H1 (cell line): ENCODE measurements at regions not wholly inside any gene's neighbourhood (a gene's known extent, or its start where the extent isn't known, plus 50 kb on each side); places are given as distances from the start of the nearest gene placed in this dataset.

ENCODE experiments used
- CTCF ChIA-PET: fragments of 300-600 bp; sonication (Branson Sonifier 250); formaldehyde crosslinking; loops from one replicate; lab custom pipeline; 2021; ENCODE audit not compliant: partially characterized antibody; lab: Charles Lee
- POLR2A ChIA-PET: fragments of 300-600 bp; sonication (Branson Sonifier 250); formaldehyde crosslinking; loops from one replicate; lab custom pipeline; 2021; ENCODE audit warnings: inconsistent platforms; ENCODE audit not compliant: partially characterized antibody; lab: Charles Lee
- DNase-seq, 2 experiments: peaks; one replicate each; pipeline versions ENCODE4 v3.0.0 to v3.0.0-alpha.2; 2010 to 2022; ENCODE audit warnings: low spot score in 2 of 2, low read depth in 1 of 2, mixed read lengths in 1 of 2
- FAIRE-seq: peaks from 2 replicates; lab custom pipeline; 2011; peaks lifted over from hg19 to GRCh38; lab: Jason Lieb, UNC
- H2AFZ ChIP-seq: 2 replicates; pipeline ENCODE4 v1.8.1; 2012; ENCODE audit warnings: low read length, inconsistent platforms
- H2AK5ac ChIP-seq: 2 replicates; pipeline ENCODE4 v1.6.1; 2013; ENCODE audit warnings: low read depth, low read length
- H2BK120ac ChIP-seq: replicated peaks from 2 replicates; pipeline ENCODE3; 2013; ENCODE audit warnings: low read depth, low read length, inconsistent platforms
- H2BK12ac ChIP-seq: 2 replicates; pipeline ENCODE4 v1.6.1; 2013; ENCODE audit warnings: low read depth, low read length
- H2BK15ac ChIP-seq: 2 replicates; pipeline ENCODE4 v1.6.1; 2013; ENCODE audit warnings: low read length
- H2BK20ac ChIP-seq: 2 replicates; pipeline ENCODE4 v1.6.1; 2013; ENCODE audit warnings: low read length
- H2BK5ac ChIP-seq: 2 replicates; pipeline ENCODE4 v1.6.1; 2013; ENCODE audit warnings: low read depth, low read length
- H3K14ac ChIP-seq: 2 replicates; pipeline ENCODE4 v1.6.1; 2013; ENCODE audit warnings: inconsistent platforms; ENCODE audit not compliant: insufficient read length
- H3K18ac ChIP-seq: 2 replicates; pipeline ENCODE4 v1.6.1; 2013; ENCODE audit warnings: low read length; ENCODE audit errors: extremely low read depth
- H3K23ac ChIP-seq: 2 replicates; pipeline ENCODE4 v1.6.1; 2013; ENCODE audit warnings: inconsistent platforms; ENCODE audit not compliant: insufficient read length
- H3K23me2 ChIP-seq: 2 replicates; pipeline ENCODE4 v1.6.1; 2013; ENCODE audit warnings: low read depth, low read length
- H3K27ac ChIP-seq: 2 replicates; pipeline ENCODE4 v1.6.1; 2011; ENCODE audit warnings: low read depth, low read length, inconsistent platforms
- H3K27me3 ChIP-seq, 4 experiments: replicated peaks in 1 of 4; 1 replicate in 1 of 4; 2 replicates in 3 of 4; pipeline versions ENCODE4 v1.6.1 to v1.8.1; 2011 to 2013; ENCODE audit warnings: low read length in 3 of 4, mild to moderate bottlenecking in 3 of 4, inconsistent platforms in 2 of 4, mixed read lengths in 2 of 4, moderate library complexity in 1 of 4; ENCODE audit not compliant: control insufficient read depth in 3 of 4, insufficient read depth in 3 of 4; ENCODE audit errors: extremely low read depth in 1 of 4
- H3K36me3 ChIP-seq, 4 experiments: 2 replicates each; pipeline versions ENCODE4 v1.6.1 to v1.8.1; 2011 to 2013; ENCODE audit warnings: mild to moderate bottlenecking in 4 of 4, low read length in 3 of 4, moderate library complexity in 2 of 4, control low read depth in 1 of 4, inconsistent platforms in 1 of 4; ENCODE audit not compliant: insufficient read depth in 4 of 4, control insufficient read depth in 2 of 4
- H3K4ac ChIP-seq: replicated peaks from 2 replicates; pipeline ENCODE3; 2013; ENCODE audit warnings: low read length, low read depth, mixed read lengths, inconsistent platforms; ENCODE audit not compliant: insufficient read length
- H3K4me1 ChIP-seq, 4 experiments: replicated peaks in 1 of 4; 1 replicate in 1 of 4; 2 replicates in 3 of 4; pipeline versions ENCODE4 v1.6.1 to v1.8.1; 2011 to 2013; ENCODE audit warnings: low read length in 3 of 4, inconsistent platforms in 2 of 4, mixed read lengths in 1 of 4; ENCODE audit not compliant: insufficient read depth in 4 of 4, control insufficient read depth in 3 of 4
- H3K4me2 ChIP-seq, 2 experiments: 2 replicates each; pipeline versions ENCODE4 v1.6.1 to v1.8.1; 2011 to 2013; ENCODE audit warnings: low read depth in 2 of 2, low read length in 2 of 2, control low read depth in 1 of 2, inconsistent platforms in 1 of 2, mild to moderate bottlenecking in 1 of 2; ENCODE audit not compliant: insufficient read depth in 1 of 2
- H3K4me3 ChIP-seq, 4 experiments: fragments of 200-600, 300-600 bp in 1 of 4; sonication (generic), shearing (Covaris generic), sonication (Bioruptor Twin) in 1 of 4; 2 replicates each; pipeline versions ENCODE4 v1.5.1 to v1.8.1; 2011 to 2016; ENCODE audit warnings: low read length in 4 of 4, low read depth in 3 of 4, control low read depth in 2 of 4, inconsistent platforms in 2 of 4, mild to moderate bottlenecking in 2 of 4, mixed read lengths in 1 of 4, moderate library complexity in 1 of 4; ENCODE audit not compliant: insufficient read depth in 2 of 4; ENCODE audit errors: extremely low read depth in 1 of 4
- H3K56ac ChIP-seq: replicated peaks from 2 replicates; pipeline ENCODE3; 2013; ENCODE audit warnings: low read depth, mild to moderate bottlenecking, mixed read lengths, low read length, inconsistent platforms; ENCODE audit not compliant: insufficient read length
- H3K79me1 ChIP-seq: 2 replicates; pipeline ENCODE4 v1.6.1; 2013; ENCODE audit warnings: low read depth, low read length, control low read depth
- H3K79me2 ChIP-seq, 2 experiments: 2 replicates each; pipeline versions ENCODE4 v1.6.1 to v1.8.1; 2012 to 2013; ENCODE audit warnings: low read length in 2 of 2, mild to moderate bottlenecking in 2 of 2, inconsistent platforms in 1 of 2; ENCODE audit not compliant: insufficient read depth in 2 of 2, control insufficient read depth in 1 of 2
- H3K9ac ChIP-seq, 4 experiments: replicated peaks in 1 of 4; 1 replicate in 1 of 4; 2 replicates in 3 of 4; pipeline versions ENCODE4 v1.6.1 to v1.8.1; 2011 to 2013; ENCODE audit warnings: low read depth in 3 of 4, low read length in 3 of 4, control low read depth in 2 of 4, mild to moderate bottlenecking in 2 of 4, moderate library complexity in 2 of 4, inconsistent platforms in 1 of 4; ENCODE audit errors: extremely low read depth in 1 of 4
- H3K9me3 ChIP-seq, 2 experiments: 2 replicates each; pipeline versions ENCODE4 v1.6.1 to v1.8.1; 2012 to 2013; ENCODE audit warnings: mild to moderate bottlenecking in 2 of 2, moderate library complexity in 2 of 2, control low read depth in 1 of 2, inconsistent platforms in 1 of 2, low read depth in 1 of 2, low read length in 1 of 2, mixed read lengths in 1 of 2; ENCODE audit not compliant: insufficient read depth in 2 of 2
- H4K20me1 ChIP-seq, 2 experiments: replicated peaks in 1 of 2; 2 replicates each; pipeline versions ENCODE3 to v1.8.1; 2011 to 2013; ENCODE audit warnings: inconsistent platforms in 2 of 2, low read length in 2 of 2, mild to moderate bottlenecking in 1 of 2; ENCODE audit not compliant: insufficient read depth in 2 of 2, control insufficient read depth in 1 of 2
- H4K5ac ChIP-seq: 2 replicates; pipeline ENCODE4 v1.6.1; 2013; ENCODE audit warnings: low read length, low read depth, mixed read lengths, inconsistent platforms; ENCODE audit not compliant: insufficient read length
- H4K8ac ChIP-seq: 2 replicates; pipeline ENCODE4 v1.8.0; 2013; ENCODE audit warnings: mild to moderate bottlenecking, moderate library complexity, low read length, inconsistent platforms; ENCODE audit not compliant: insufficient read depth; ENCODE audit errors: extremely low read depth
- H4K91ac ChIP-seq: replicated peaks from 2 replicates; pipeline ENCODE3; 2013; ENCODE audit warnings: low read length, mixed read lengths, inconsistent platforms; ENCODE audit not compliant: insufficient read length
- CHD1 ChIP-seq: IDR thresholded peaks from 2 replicates; pipeline ENCODE4 v1.6.1; 2012; ENCODE audit warnings: low read depth, low read length, improper control_type of control experiment
- EGR1 ChIP-seq: IDR thresholded peaks from 2 replicates; pipeline ENCODE4 v1.6.1; 2011; ENCODE audit warnings: low read depth, low read length, borderline replicate concordance
- FOSL1 ChIP-seq: IDR thresholded peaks from 2 replicates; pipeline ENCODE4 v1.6.1; 2011; ENCODE audit warnings: mild to moderate bottlenecking, low read depth, low read length, moderate library complexity; ENCODE audit not compliant: insufficient read depth
- HDAC6 ChIP-seq: IDR thresholded peaks from one replicate; pipeline ENCODE4 v1.7.1; 2012; ENCODE audit warnings: low read depth, mild to moderate bottlenecking, inconsistent platforms, low read length, moderate library complexity
- KDM4A ChIP-seq: IDR thresholded peaks from one replicate; pipeline ENCODE4 v1.7.1; 2012; ENCODE audit warnings: low read depth, mild to moderate bottlenecking, moderate library complexity, low read length, inconsistent platforms; ENCODE audit not compliant: severe bottlenecking
- MAFK ChIP-seq: IDR thresholded peaks from 2 replicates; pipeline ENCODE4 v1.6.1; 2012; ENCODE audit warnings: low read depth, mild to moderate bottlenecking, improper control_type of control experiment, low read length
- SAP30 ChIP-seq: fragments of 300-600 bp; sonication (generic); IDR thresholded peaks from 2 replicates; pipeline ENCODE4 v1.7.1; 2012; ENCODE audit warnings: low read length, moderate library complexity, mild to moderate bottlenecking, inconsistent platforms; ENCODE audit not compliant: insufficient read depth, insufficient replicate concordance
- SP1 ChIP-seq: IDR thresholded peaks from 2 replicates; pipeline ENCODE4 v1.6.1; 2011; ENCODE audit warnings: low read depth, low read length
- TAF7 ChIP-seq: optimal IDR thresholded peaks from 2 replicates; pipeline ENCODE3; 2011; ENCODE audit warnings: low read depth, mild to moderate bottlenecking, inconsistent platforms, low read length, moderate library complexity, borderline replicate concordance
- USF2 ChIP-seq: IDR thresholded peaks from 2 replicates; pipeline ENCODE4 v1.6.1; 2011; ENCODE audit warnings: low read length, improper control_type of control experiment
- ZNF274 ChIP-seq: IDR thresholded peaks from 2 replicates; pipeline ENCODE4 v1.7.0; 2012; ENCODE audit warnings: low read length, borderline replicate concordance; ENCODE audit errors: extremely low read depth
- WGBS, 2 experiments: shearing (Covaris generic) in 1 of 2; methylation state at CpG; one replicate each; pipeline versions ENCODE4 v1.1.6 to v1.1.7; 2013 to 2015; ENCODE audit warnings: low lambda C conversion rate in 2 of 2, mixed read lengths in 2 of 2, inconsistent platforms in 1 of 2, low coverage in 1 of 2, missing lambda C conversion rate in 1 of 2; ENCODE audit not compliant: insufficient replicate concordance in 2 of 2, insufficient coverage in 1 of 2, insufficient read length in 1 of 2; ENCODE audit errors: extremely low coverage in 1 of 2, missing lambda C conversion rate in 1 of 2; 5-methylcytosine and 5-hydroxymethylcytosine counted together

GRCh38 chr10:28874210-28874609, 196.9 kb downstream of the BAMBI start:
- no peak overlapping the region for H3K9ac ChIP-seq

More at GRCh38 chr10:28874210-28874609, 196.9 kb downstream of the BAMBI start:
- Histone ChIP-seq H3K36me3 (no peaks in the 10 kb centered on the region), H3K4me1 (peaks cover 0 to 6% (median 3%) of the 10 kb centered on the region in 4 experiments; a peak in 3 of 7 replicates)
- TF ChIP-seq EGR1 (no peak), SP1 (no peak), TAF7 (no peak), HDAC6 (no peak), USF2 (no peak), KDM4A (no peak), ZNF274 (no peak), CHD1 (no peak), FOSL1 (no peak), SAP30 (no peak), MAFK (no peak)
- TF ChIP-seq, all 59 proteins: peak for 0
- Histone ChIP-seq H4K5ac (no peak overlapping the region), H3K23me2 (0 out of 2 replicates have a peak, but pooled peaks cover 2% of the 10 kb centered on the region), H3K18ac (no peak overlapping the region), H2BK12ac (no peak overlapping the region), H3K56ac (no peak overlapping the region), H2AK5ac (no peak overlapping the region), H3K23ac (no peak overlapping the region), H2BK20ac (no peak overlapping the region), H3K14ac (no peak overlapping the region), H3K4me2 (no peak overlapping the region), H3K27ac (no peak overlapping the region), H3K4me3 (no peak overlapping the region), H3K79me1 (no peaks in the 10 kb centered on the region), H3K9me3 (no peaks in the 10 kb centered on the region), H4K20me1 (no peaks in the 10 kb centered on the region), H3K4ac (no peak overlapping the region), H2AFZ (no peak overlapping the region), H3K79me2 (no peaks in the 10 kb centered on the region), H2BK15ac (no peak overlapping the region), H2BK5ac (no peak overlapping the region), H2BK120ac (no peak overlapping the region), H4K8ac (no peak overlapping the region), H3K27me3 (no peaks in the 10 kb centered on the region), H4K91ac (no peak overlapping the region)
- POLR2A ChIA-PET: no interaction called here
- CTCF ChIA-PET: interaction anchor here (1.2 kb wide), 1 partner anchor 255 kb away, joined by 3 read pairs; no protein-coding TSS in a partner anchor
- DNase-seq (no peak), FAIRE-seq (no peak)
- 100% methylated on average over 1 of the region's 1 CpG; no CpG with 5 or more reads in 1 of the 2 experiments for WGBS, 2 experiments
